ENCODE measurements at regions not wholly inside any gene's neighbourhood (a gene's known extent, or its start where the extent isn't known, plus 50 kb on each side); places are given as distances from the start of the nearest gene placed in this dataset.

DNA sequence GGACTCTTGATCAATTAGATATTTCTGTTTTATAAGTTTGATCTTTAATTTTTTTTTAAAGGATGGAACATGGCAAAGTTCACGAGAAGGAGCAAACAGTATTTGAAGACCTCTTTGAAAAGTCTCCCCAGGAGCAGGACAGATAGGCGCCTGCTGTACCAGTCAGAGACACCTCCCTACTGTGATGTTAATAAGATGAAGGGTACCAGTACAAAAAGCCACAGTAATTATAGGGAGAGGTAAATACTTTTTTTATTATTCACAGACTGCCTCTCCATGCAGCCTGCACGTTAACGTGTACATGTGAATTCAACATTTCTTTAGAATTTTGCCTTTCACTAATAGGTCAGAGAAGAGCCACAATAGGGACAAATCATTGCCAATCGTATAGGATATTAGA, 146.5 kb upstream of the CDH6 start:
- DNase-seq (no peak), ATAC-seq (no peak)
- Mint-ChIP-seq H3K36me3 (no peaks in the 10 kb centered on the region), H3K4me3 (no peak overlapping the region), H3K4me1 (no peaks in the 10 kb centered on the region), H3K27ac (no peak overlapping the region), H3K9me3 (peaks cover 13% of the 10 kb centered on the region in 2 donors), H3K27me3 (ENCODE audit: low read depth in 2 of 2) (no peaks in the 10 kb centered on the region)
- WGBS (ENCODE audit: insufficient coverage), result 70% methylated on average over 3 of the region's 5 CpGs
- TF ChIP-seq, protein P1, sequence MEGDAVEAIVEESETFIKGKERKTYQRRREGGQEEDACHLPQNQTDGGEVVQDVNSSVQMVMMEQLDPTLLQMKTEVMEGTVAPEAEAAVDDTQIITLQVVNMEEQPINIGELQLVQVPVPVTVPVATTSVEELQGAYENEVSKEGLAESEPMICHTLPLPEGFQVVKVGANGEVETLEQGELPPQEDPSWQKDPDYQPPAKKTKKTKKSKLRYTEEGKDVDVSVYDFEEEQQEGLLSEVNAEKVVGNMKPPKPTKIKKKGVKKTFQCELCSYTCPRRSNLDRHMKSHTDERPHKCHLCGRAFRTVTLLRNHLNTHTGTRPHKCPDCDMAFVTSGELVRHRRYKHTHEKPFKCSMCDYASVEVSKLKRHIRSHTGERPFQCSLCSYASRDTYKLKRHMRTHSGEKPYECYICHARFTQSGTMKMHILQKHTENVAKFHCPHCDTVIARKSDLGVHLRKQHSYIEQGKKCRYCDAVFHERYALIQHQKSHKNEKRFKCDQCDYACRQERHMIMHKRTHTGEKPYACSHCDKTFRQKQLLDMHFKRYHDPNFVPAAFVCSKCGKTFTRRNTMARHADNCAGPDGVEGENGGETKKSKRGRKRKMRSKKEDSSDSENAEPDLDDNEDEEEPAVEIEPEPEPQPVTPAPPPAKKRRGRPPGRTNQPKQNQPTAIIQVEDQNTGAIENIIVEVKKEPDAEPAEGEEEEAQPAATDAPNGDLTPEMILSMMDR (IDR thresholded peaks at IDR 0.05), result no peak
- intact Hi-C loops (cut with micrococcal nuclease), result no loop called here
- Histone ChIP-seq H3K9me3 (ENCODE audit: control insufficient read depth, insufficient read depth, low read length) (no peaks in the 10 kb centered on the region), H3K27ac (ENCODE audit: low read length) (no peak overlapping the region), H3K4me3 (ENCODE audit: low read length) (no peak overlapping the region), H3K4me1 (ENCODE audit: control insufficient read depth, insufficient read depth, low read length) (no peaks in the 10 kb centered on the region), H3K36me3 (ENCODE audit: control insufficient read depth, insufficient read depth, low read length) (no peaks in the 10 kb centered on the region), H3K27me3 (ENCODE audit: control insufficient read depth, insufficient read depth, low read length) (no peaks in the 10 kb centered on the region)

DNA sequence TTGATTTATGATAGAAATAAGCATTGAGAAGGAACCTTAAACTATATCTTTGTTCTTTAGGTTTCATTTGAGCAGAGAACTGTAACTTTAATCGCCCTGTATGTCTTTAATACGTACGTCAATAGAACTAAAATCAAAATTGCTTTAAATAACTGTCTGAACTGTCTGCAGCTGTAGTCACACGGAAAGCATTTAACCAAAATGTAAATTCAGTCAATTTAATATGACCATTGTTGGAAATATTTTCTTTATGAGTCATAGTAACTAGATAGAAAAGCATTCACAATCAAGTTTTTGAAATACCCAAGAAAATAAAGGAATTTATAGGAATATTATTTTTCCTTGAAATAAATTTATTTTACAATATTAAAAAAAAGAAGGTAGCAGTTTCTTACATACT, 157.1 kb upstream of the CDH6 start:
- WGBS (ENCODE audit: insufficient coverage), result 92% methylated on average over 4 of the region's 4 CpGs
- Histone ChIP-seq H3K36me3 (ENCODE audit: control insufficient read depth, insufficient read depth, low read length) (no peaks in the 10 kb centered on the region), H3K4me1 (ENCODE audit: control insufficient read depth, insufficient read depth, low read length) (no peaks in the 10 kb centered on the region), H3K9me3 (ENCODE audit: control insufficient read depth, insufficient read depth, low read length) (no peaks in the 10 kb centered on the region), H3K27ac (ENCODE audit: low read length) (no peak overlapping the region), H3K4me3 (ENCODE audit: low read length) (no peak overlapping the region), H3K27me3 (ENCODE audit: control insufficient read depth, insufficient read depth, low read length) (no peaks in the 10 kb centered on the region)
- intact Hi-C loops (cut with micrococcal nuclease), result no loop called here
- DNase-seq (no peak), ATAC-seq (no peak)
- Mint-ChIP-seq H3K27me3 (ENCODE audit: low read depth in 2 of 2) (no peaks in the 10 kb centered on the region), H3K4me1 (no peaks in the 10 kb centered on the region), H3K4me3 (no peak overlapping the region), H3K9me3 (peaks cover 13 to 15% of the 10 kb centered on the region in 2 donors), H3K27ac (no peak overlapping the region), H3K36me3 (peaks cover 15% of the 10 kb centered on the region)
- TF ChIP-seq, protein P1 (IDR thresholded peaks at IDR 0.05), result no peak

DNA sequence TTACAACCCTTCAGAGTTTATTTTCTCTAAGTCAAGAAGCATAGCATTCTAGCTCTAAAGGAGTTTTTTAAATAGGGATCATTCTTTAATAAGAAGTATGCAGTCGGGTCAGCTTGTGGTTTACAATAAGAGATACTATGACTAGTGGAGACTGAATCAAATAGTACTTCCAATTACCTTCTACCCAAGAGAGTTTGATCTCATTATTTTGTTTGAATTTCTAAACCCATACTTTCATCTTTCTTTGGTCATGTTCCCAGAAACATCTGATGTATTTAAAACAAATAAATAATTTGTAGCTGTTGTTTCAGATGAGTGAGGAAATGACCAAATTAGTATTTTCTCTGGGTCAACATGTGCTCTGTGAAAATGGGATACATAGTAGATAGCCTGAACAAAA, 160.2 kb upstream of the CDH6 start:
- peaks cover 20% of the 10 kb centered on the region for H3K36me3 Mint-ChIP-seq
- WGBS (ENCODE audit: insufficient coverage), result no CpG with 5 or more reads among the region's 1 CpG
- H3K27me3 Mint-ChIP-seq (ENCODE audit: low read depth in 2 of 2), result no peaks in the 10 kb centered on the region
- no peaks in the 10 kb centered on the region for H3K4me1 Mint-ChIP-seq
- no peaks in the 10 kb centered on the region for H3K27me3 ChIP-seq (ENCODE audit: control insufficient read depth, insufficient read depth, low read length)
- H3K27ac Mint-ChIP-seq, result no peak overlapping the region
- no peak overlapping the region for H3K27ac ChIP-seq (ENCODE audit: low read length)
- no peaks in the 10 kb centered on the region for H3K4me1 ChIP-seq (ENCODE audit: control insufficient read depth, insufficient read depth, low read length)
- ATAC-seq (no peak), DNase-seq (no peak)
- H3K4me3 ChIP-seq (ENCODE audit: low read length), result no peak overlapping the region
- H3K9me3 Mint-ChIP-seq, result peaks cover 13 to 14% of the 10 kb centered on the region in 2 donors
- H3K9me3 ChIP-seq (ENCODE audit: control insufficient read depth, insufficient read depth, low read length), result peaks cover 7% of the 10 kb centered on the region
- TF ChIP-seq, protein P1 (IDR thresholded peaks at IDR 0.05), result no peak
- H3K36me3 ChIP-seq (ENCODE audit: control insufficient read depth, insufficient read depth, low read length), result no peaks in the 10 kb centered on the region
- no peak overlapping the region for H3K4me3 Mint-ChIP-seq
- intact Hi-C loops (cut with micrococcal nuclease), result no loop called here

DNA sequence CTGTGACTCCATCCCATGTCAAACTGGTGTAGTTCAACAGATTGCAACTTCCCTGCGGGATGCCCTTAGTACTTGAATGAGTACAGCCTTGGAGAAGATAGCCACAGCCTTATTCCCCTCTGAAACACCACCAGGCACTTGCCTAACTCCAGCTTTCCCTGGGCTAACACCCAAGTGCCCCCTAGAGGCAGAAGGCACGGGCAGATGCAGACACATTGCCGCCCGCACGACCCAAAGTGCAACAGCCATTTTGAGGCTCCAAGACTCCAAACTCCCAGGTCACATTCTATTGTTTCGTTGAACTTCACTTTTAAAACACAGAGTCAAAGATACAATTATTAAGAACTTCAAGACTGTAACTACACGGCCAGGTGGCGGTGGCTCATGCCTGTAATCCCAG, 163.6 kb upstream of the CDH6 start:
- DNase-seq (no peak), ATAC-seq (no peak)
- Mint-ChIP-seq H3K9me3 (peaks cover 8 to 14% of the 10 kb centered on the region in 2 donors), H3K4me3 (no peak overlapping the region), H3K36me3 (peaks cover 11% of the 10 kb centered on the region), H3K4me1 (no peaks in the 10 kb centered on the region), H3K27ac (no peak overlapping the region), H3K27me3 (ENCODE audit: low read depth in 2 of 2) (no peaks in the 10 kb centered on the region)
- TF ChIP-seq, protein P1 (IDR thresholded peaks at IDR 0.05), result no peak
- Histone ChIP-seq H3K9me3 (ENCODE audit: control insufficient read depth, insufficient read depth, low read length) (peaks cover 7% of the 10 kb centered on the region), H3K4me3 (ENCODE audit: low read length) (no peak overlapping the region), H3K36me3 (ENCODE audit: control insufficient read depth, insufficient read depth, low read length) (no peaks in the 10 kb centered on the region), H3K27ac (ENCODE audit: low read length) (no peak overlapping the region), H3K27me3 (ENCODE audit: control insufficient read depth, insufficient read depth, low read length) (no peaks in the 10 kb centered on the region), H3K4me1 (ENCODE audit: control insufficient read depth, insufficient read depth, low read length) (no peaks in the 10 kb centered on the region)
- intact Hi-C loops (cut with micrococcal nuclease), result no loop called here
- WGBS (ENCODE audit: insufficient coverage), result 89% methylated on average over 8 of the region's 8 CpGs
